HuH-7 (cell line): ENCODE measurements at regions not wholly inside any gene's neighbourhood (a gene's known extent, or its start where the extent isn't known, plus 50 kb on each side); places are given as distances from the start of the nearest gene placed in this dataset.

Source experiments
- DNase-seq: peaks from one replicate; pipeline ENCODE4 v3.0.0; 2011; ENCODE audit warnings: low spot score

GRCh38 chr7:34275624-34276023 lies 370.3 kb downstream of the BMPER start:
- DNase-seq = no peak

GRCh38 chr7:34277016-34277802 lies 371.9 kb downstream of the BMPER start:
- DNase-seq = no peak

- no peak for DNase-seq
Measured at GRCh38 chr7:34277803-34278199, 372.5 kb downstream of the BMPER start.

- DNase-seq = no peak
Measured at GRCh38 chr7:34281260-34281659, 375.9 kb downstream of the BMPER start.

GRCh38 chr7:34282271-34282670 lies 375.7 kb upstream of the NPSR1 start:
- DNase-seq = no peak

- DNase-seq = no peak
Measured at GRCh38 chr7:34296663-34297062, 361.4 kb upstream of the NPSR1 start.

GRCh38 chr7:34298492-34299013 lies 359.5 kb upstream of the NPSR1 start:
- DNase-seq = no peak

- no peak for DNase-seq
Measured at GRCh38 chr7:34299066-34299465, 359.0 kb upstream of the NPSR1 start.

- no peak for DNase-seq
Measured at GRCh38 chr7:34307540-34307939, 350.5 kb upstream of the NPSR1 start.

GRCh38 chr7:34308595-34308994 lies 349.4 kb upstream of the NPSR1 start:
- no peak for DNase-seq

- no peak for DNase-seq
Measured at GRCh38 chr7:34309116-34309515, 348.9 kb upstream of the NPSR1 start.

GRCh38 chr7:34309584-34309983 lies 348.4 kb upstream of the NPSR1 start:
- DNase-seq = no peak

- no peak for DNase-seq
Measured at GRCh38 chr7:34311591-34311990, 346.4 kb upstream of the NPSR1 start.

GRCh38 chr7:34312624-34313023 lies 345.4 kb upstream of the NPSR1 start:
- no peak for DNase-seq

GRCh38 chr7:34313289-34313688 lies 344.7 kb upstream of the NPSR1 start:
- no peak for DNase-seq

GRCh38 chr7:34315032-34315431 lies 343.0 kb upstream of the NPSR1 start:
- no peak for DNase-seq

- DNase-seq = no peak
Measured at GRCh38 chr7:34317039-34317438, 341.0 kb upstream of the NPSR1 start.

- DNase-seq = no peak
Measured at GRCh38 chr7:34320412-34320811, 337.6 kb upstream of the NPSR1 start.

GRCh38 chr7:34320926-34321661 lies 336.9 kb upstream of the NPSR1 start:
- peak; percentile 78 for DNase-seq

GRCh38 chr7:34322841-34323240 lies 335.2 kb upstream of the NPSR1 start:
- DNase-seq = no peak

- no peak for DNase-seq
Measured at GRCh38 chr7:34327681-34328080, 330.3 kb upstream of the NPSR1 start.

- no peak for DNase-seq
Measured at GRCh38 chr7:34330308-34330707, 327.7 kb upstream of the NPSR1 start.

GRCh38 chr7:34331102-34331501 lies 326.9 kb upstream of the NPSR1 start:
- DNase-seq = no peak
